ENCODE measurements at regions not wholly inside any gene's neighbourhood (a gene's known extent, or its start where the extent isn't known, plus 50 kb on each side); places are given as distances from the start of the nearest gene placed in this dataset.

DNA sequence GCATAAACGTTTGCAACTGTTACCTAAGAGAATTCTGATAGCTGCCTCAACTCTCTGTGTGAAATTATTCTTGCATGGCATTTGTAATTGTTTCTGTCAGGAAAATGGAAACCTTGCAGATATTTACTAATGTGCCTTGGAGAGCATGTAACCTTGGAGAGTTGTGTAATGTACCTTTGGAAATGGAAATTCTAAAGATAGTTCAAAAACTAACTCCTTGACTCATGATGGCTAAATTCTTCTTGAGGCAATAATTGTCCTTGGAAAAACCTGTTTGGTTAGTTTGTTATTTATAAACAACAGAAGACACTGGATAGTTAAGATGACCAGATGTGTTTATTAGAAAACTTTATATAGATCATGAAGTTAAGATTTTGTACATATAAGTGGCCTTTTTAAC is 1033.8 kb downstream of the PLA2G4A start:
- TF ChIP-seq CREB5 (CRISPR knock-in tag; IDR thresholded peaks at IDR 0.05; ENCODE audit: low read depth) (no peak), PATZ1 (CRISPR knock-in tag; IDR thresholded peaks at IDR 0.05; ENCODE audit: borderline replicate concordance) (no peak), BACH2 (CRISPR knock-in tag; IDR thresholded peaks at IDR 0.05; ENCODE audit: borderline replicate concordance) (no peak)
- TF ChIP-seq, protein P1, sequence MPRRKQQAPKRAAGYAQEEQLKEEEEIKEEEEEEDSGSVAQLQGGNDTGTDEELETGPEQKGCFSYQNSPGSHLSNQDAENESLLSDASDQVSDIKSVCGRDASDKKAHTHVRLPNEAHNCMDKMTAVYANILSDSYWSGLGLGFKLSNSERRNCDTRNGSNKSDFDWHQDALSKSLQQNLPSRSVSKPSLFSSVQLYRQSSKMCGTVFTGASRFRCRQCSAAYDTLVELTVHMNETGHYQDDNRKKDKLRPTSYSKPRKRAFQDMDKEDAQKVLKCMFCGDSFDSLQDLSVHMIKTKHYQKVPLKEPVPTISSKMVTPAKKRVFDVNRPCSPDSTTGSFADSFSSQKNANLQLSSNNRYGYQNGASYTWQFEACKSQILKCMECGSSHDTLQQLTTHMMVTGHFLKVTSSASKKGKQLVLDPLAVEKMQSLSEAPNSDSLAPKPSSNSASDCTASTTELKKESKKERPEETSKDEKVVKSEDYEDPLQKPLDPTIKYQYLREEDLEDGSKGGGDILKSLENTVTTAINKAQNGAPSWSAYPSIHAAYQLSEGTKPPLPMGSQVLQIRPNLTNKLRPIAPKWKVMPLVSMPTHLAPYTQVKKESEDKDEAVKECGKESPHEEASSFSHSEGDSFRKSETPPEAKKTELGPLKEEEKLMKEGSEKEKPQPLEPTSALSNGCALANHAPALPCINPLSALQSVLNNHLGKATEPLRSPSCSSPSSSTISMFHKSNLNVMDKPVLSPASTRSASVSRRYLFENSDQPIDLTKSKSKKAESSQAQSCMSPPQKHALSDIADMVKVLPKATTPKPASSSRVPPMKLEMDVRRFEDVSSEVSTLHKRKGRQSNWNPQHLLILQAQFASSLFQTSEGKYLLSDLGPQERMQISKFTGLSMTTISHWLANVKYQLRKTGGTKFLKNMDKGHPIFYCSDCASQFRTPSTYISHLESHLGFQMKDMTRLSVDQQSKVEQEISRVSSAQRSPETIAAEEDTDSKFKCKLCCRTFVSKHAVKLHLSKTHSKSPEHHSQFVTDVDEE (CRISPR knock-in tag; IDR thresholded peaks at IDR 0.05), result no peak
- ATAC-seq, result no peak

GRCh38 chr1:187870552-187870951 is 1041.8 kb downstream of the PLA2G4A start:
- TF ChIP-seq GLIS3 (CRISPR knock-in tag; IDR thresholded peaks at IDR 0.05), result no peak
- TF ChIP-seq ARNTL (CRISPR knock-in tag; IDR thresholded peaks at IDR 0.05; ENCODE audit: borderline replicate concordance, low read depth), result no peak
- TF ChIP-seq, protein P2, sequence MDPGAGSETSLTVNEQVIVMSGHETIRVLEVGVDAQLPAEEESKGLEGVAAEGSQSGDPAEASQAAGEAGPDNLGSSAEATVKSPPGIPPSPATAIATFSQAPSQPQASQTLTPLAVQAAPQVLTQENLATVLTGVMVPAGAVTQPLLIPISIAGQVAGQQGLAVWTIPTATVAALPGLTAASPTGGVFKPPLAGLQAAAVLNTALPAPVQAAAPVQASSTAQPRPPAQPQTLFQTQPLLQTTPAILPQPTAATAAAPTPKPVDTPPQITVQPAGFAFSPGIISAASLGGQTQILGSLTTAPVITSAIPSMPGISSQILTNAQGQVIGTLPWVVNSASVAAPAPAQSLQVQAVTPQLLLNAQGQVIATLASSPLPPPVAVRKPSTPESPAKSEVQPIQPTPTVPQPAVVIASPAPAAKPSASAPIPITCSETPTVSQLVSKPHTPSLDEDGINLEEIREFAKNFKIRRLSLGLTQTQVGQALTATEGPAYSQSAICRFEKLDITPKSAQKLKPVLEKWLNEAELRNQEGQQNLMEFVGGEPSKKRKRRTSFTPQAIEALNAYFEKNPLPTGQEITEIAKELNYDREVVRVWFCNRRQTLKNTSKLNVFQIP (CRISPR knock-in tag; IDR thresholded peaks at IDR 0.05; ENCODE audit: borderline replicate concordance, low read depth), result no peak
- TF ChIP-seq ZNF565 (CRISPR knock-in tag; conservative IDR thresholded peaks at IDR 0.05; ENCODE audit: low read depth), result no peak
- no peak for TF ChIP-seq SNAI2 (CRISPR knock-in tag; IDR thresholded peaks at IDR 0.05)
- no peak for TF ChIP-seq TCF4 (CRISPR knock-in tag; IDR thresholded peaks at IDR 0.05; ENCODE audit: borderline replicate concordance)
- TF ChIP-seq ZNF70 (CRISPR knock-in tag; IDR thresholded peaks at IDR 0.05), result no peak
- no peak for TF ChIP-seq ZNF8 (CRISPR knock-in tag; IDR thresholded peaks at IDR 0.05)
- no peak for TF ChIP-seq ISL1 (CRISPR knock-in tag; IDR thresholded peaks at IDR 0.05)
- TF ChIP-seq PPARA (CRISPR knock-in tag; IDR thresholded peaks at IDR 0.05; ENCODE audit: borderline replicate concordance), result no peak
- no peak for TF ChIP-seq CREB5 (CRISPR knock-in tag; IDR thresholded peaks at IDR 0.05; ENCODE audit: low read depth)
- no peak for TF ChIP-seq RARB (CRISPR knock-in tag; IDR thresholded peaks at IDR 0.05)
- no peak for TF ChIP-seq ZFP3 (CRISPR knock-in tag; IDR thresholded peaks at IDR 0.05)
- ATAC-seq, result peak; percentile 57; the same call in 2 of the 3 replicates

DNA sequence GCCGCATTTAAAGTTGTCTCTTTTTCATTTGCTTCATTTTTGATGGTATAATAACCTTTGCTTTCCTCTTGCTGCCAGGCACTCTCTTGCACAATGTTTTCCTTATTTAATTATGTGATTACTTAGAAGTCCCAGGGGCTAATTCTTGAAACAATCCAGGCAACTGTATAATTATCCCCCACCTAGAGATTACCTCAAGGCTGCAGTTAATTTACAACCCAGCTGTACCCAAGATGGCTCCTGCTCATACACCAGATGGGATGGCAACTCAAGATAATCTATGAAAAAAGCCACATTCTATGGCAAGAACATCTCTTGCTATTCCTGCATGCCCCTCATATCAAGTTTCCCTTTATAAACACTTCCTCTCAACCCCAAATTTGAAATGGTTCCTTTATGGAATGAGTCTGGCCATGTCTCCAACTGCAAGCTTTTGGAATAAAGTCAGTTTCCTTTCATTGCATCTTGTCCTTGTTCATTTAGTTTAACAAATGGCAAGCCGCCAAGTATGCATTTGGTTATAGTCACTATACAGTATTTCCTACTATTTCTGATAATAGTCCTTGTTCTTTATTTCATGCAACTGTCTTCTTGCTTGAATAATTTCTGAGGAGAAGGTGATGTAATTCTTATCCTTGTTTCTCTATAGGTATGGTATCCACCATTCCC is 1042.6 kb downstream of the PLA2G4A start:
- ATAC-seq, result peak; percentile 78
- TF ChIP-seq RARB (CRISPR knock-in tag; IDR thresholded peaks at IDR 0.05) (no peak), ZNF70 (CRISPR knock-in tag; IDR thresholded peaks at IDR 0.05) (no peak), ZNF565 (CRISPR knock-in tag; conservative IDR thresholded peaks at IDR 0.05; ENCODE audit: low read depth) (no peak), OSR1 (CRISPR knock-in tag; IDR thresholded peaks at IDR 0.05) (no peak), ARNTL (CRISPR knock-in tag; IDR thresholded peaks at IDR 0.05; ENCODE audit: borderline replicate concordance, low read depth) (peak; percentile 54; the same call in 1 of the 2 replicates), BACH2 (CRISPR knock-in tag; IDR thresholded peaks at IDR 0.05; ENCODE audit: borderline replicate concordance) (no peak), PATZ1 (CRISPR knock-in tag; IDR thresholded peaks at IDR 0.05; ENCODE audit: borderline replicate concordance) (peak; percentile 56; the same call in 1 of the 2 replicates), CSDC2 (CRISPR knock-in tag; IDR thresholded peaks at IDR 0.05) (no peak), ZNF8 (CRISPR knock-in tag; IDR thresholded peaks at IDR 0.05) (no peak), TOX (CRISPR knock-in tag; IDR thresholded peaks at IDR 0.05; ENCODE audit: borderline replicate concordance) (peak; percentile 27; the same call in 1 of the 2 replicates), CREB5 (CRISPR knock-in tag; IDR thresholded peaks at IDR 0.05; ENCODE audit: low read depth) (no peak), PPARA (CRISPR knock-in tag; IDR thresholded peaks at IDR 0.05; ENCODE audit: borderline replicate concordance) (no peak), ZFP30 (CRISPR knock-in tag; IDR thresholded peaks at IDR 0.05) (no peak), TCF4 (CRISPR knock-in tag; IDR thresholded peaks at IDR 0.05; ENCODE audit: borderline replicate concordance) (peak; percentile 93)
- TF ChIP-seq, protein P1 (CRISPR knock-in tag; IDR thresholded peaks at IDR 0.05), result peak; percentile 89

All from SK-N-SH treated with all-trans-retinoic acid at 6 μM for 48 hours (cell line).